GM12873 (cell line): ENCODE measurements at regions not wholly inside any gene's neighbourhood (a gene's known extent, or its start where the extent isn't known, plus 50 kb on each side); places are given as distances from the start of the nearest gene placed in this dataset.

Experiments used
- CTCF ChIP-seq: IDR thresholded peaks from 2 replicates; pipeline ENCODE4 v1.5.1; 2012; ENCODE audit warnings: low read depth, mild to moderate bottlenecking, moderate library complexity, low read length, control low read depth; ENCODE audit not compliant: insufficient read depth; ENCODE audit errors: missing control alignments

- TF ChIP-seq CTCF = no peak
Observed at GRCh38 chr10:16280595-16280994, 156.2 kb upstream of the PTER start.

DNA sequence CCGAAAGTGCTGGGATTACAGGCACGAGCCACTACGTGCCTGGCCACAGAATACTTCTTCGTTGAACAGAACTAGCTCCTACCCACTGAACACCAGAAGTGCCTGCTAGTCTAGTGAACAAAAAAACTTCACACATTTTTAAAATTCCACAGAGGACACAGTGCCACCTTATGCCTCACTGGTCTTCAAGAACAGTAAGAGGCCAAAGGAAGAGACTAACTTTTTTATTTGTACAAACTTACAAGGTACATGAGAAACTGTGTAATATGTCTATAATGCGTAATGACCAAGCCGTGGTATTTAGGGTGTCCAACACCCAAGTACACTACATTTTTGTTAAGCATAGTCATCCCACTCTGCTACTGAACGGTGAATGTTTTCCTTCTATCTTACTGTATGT, 144.4 kb upstream of the PTER start:
- no peak for TF ChIP-seq CTCF

DNA sequence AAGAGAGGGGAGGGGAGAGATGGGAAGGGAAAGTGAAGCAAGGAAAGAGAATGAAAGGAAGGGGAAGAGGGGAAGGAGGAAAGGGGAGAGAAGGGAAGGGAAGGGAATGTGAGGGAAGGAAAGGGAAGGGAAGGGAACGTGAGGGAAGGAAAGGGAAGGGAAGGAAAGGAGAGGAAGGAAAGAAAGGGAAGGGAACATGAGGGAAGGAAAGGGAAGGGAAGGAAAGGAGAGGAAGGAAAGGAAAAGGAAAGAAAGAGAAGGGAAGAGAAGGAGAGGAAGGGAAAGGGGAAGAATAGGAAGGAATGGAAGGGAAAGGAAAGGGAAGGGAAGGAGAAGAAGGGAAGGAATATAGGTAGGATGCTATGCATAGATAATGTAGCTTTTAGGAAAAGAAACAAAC, 139.7 kb upstream of the PTER start:
- TF ChIP-seq CTCF = no peak

GRCh38 chr10:16297642-16298041, 139.2 kb upstream of the PTER start:
- no peak for TF ChIP-seq CTCF

GRCh38 chr10:16304311-16304710, 132.5 kb upstream of the PTER start:
- TF ChIP-seq CTCF = no peak

- TF ChIP-seq CTCF = no peak
Observed at GRCh38 chr10:16310440-16310839, 126.4 kb upstream of the PTER start.

DNA sequence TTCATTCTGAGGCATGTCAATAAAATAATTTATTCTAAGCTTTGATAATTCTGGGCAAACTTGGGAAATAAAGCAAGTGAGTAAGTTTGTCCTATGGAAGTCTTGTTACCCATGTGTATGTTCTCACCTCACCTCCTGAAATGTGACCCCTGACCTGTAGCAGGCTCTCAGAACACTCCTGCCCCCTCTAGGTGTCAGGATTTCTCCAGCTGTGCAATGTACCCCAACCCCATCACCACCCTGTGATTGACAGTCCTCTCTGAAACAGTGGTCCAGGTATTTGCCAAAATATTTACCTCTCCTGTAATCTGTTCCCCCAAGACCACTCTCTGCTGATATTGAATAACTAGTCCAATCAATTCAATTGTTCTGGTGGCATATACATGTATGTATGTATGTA, 122.6 kb upstream of the PTER start:
- peak; percentile 20 for TF ChIP-seq CTCF
